CD4-positive, alpha-beta T cell treated with Interleukin-21 for 1 hour (primary cell): ENCODE measurements at regions not wholly inside any gene's neighbourhood (a gene's known extent, or its start where the extent isn't known, plus 50 kb on each side); places are given as distances from the start of the nearest gene placed in this dataset.

ENCODE experiments used
- DNase-seq: peaks from one replicate; pipeline ENCODE4 v3.0.0-alpha.2; 2020

DNA sequence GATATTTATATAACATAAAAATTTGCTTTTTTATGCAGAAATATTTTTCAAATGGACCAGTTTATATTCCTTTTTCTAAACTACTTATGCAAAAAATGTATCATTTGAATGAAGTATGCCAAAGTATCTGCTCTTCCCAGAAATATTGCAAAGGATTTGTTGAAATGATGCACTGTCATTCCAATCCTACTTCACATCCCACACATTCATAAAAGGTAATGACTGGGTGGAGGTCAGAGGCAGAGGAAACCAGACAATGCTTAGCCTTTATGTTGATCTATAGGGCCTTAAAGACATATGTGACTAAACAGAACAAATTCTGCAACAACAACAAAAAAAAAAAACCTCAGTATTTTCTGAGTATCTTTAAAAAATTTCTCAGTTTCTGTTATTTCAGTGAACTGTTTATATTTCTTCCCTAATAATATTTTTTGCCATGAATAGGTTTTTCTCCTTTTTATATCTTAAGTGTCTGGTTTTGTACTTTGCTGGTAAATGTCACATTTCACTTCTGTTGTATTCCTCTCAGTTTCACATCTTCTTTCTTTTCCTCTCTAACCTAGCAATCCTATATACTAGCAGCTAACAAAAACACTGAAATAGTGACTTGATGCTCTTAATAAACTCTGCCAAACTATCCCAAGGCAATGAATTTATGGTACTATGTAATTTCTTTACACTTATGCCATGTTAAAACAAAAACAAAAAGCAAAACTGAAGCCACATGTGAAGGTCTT lies 374.1 kb downstream of the BCKDHB start:
- DNase-seq, result no peak

DNA sequence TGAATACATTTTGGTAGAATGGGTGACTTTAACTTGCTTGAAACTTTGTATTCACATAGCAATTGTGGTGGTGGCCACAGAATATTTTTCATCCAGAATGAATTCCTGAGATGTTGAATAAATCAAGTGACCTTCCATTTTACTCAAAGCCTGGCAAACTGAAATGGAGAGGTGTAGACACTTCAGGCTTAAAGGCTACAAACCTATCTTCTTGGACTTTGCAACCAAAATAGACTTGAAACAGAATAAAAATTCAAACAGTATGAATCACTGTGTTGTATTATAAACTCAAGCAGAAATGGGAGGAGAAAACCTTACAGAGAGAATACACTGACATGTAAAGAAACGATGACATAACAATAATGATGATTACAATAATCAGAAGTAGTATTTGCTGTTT lies 371.6 kb downstream of the BCKDHB start:
- no peak for DNase-seq

DNA sequence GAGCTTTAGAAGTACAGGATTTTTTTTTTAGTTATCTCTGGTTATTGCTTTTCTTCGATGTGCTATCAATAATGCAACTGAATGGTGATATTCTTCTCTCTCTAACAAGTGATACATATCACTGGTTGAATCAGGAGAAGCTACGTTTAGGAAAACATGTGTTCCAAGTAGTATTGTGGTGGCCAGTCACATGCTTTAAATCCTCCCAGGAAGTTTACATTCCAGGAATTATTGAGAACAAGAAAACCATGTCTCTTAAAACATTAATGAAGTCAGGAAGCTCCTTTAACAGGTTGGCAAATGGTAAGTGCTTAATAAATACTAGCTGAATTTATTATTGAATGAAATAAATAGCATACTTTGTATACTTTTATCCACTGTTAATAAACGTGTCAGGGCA lies 371.1 kb downstream of the BCKDHB start:
- DNase-seq, result no peak

DNA sequence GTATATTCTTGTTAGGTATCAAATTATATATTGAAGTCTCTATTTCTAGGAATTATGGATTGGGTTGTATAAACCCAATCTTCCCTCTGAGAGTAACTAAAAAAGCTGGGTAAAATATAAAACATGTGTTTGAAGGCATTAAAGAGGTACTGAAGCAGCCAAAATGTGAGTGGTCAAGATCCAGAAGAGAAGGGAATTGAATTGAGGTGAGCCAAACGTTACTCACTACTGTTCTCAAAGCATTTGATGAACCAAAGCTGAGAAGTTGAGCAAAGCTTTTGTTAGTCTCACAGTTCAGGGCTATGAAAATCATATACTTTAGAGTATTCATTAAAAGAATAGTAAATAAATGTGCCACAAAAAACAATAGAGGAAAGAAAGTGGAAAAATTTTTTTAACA lies 365.8 kb downstream of the BCKDHB start:
- DNase-seq, result no peak

DNA sequence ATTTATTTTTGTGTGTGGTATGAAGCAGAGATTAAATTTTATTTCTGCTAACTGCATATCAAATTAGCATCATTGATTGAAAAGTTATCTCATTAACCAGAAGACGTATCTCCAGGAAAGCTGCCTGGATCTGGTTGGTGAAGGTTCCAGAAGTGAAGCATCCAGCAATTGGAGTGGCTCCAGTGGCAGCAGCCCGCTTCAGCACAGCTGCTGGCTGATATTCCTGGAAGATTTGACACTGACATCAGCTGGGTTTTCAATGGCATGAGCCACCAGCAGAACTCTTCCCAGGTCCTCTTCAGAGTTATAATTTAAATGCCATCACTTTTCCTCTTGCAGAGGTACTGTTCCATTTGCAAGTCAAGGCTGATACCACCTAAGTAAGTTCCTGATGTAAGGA lies 363.5 kb downstream of the BCKDHB start:
- no peak for DNase-seq

DNA sequence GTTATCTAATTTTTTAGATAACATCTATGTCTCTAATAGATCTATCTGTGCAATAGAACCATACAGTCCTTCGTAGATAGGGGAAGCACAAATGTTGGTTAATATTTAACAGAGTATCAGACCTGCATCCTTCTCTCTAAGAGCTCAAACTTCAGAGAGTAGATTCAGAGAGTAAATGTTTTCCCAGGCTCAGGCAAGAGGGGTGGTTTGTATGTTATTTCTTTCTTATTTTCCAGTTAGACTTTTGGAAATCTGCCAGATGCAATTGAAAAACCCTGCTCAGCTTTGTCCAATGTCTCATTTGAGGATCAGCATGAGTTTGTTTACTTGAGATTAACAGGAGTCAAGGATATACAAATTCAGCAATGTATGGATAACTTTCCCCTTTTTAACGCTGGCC lies 361.9 kb downstream of the BCKDHB start:
- no peak for DNase-seq

DNA sequence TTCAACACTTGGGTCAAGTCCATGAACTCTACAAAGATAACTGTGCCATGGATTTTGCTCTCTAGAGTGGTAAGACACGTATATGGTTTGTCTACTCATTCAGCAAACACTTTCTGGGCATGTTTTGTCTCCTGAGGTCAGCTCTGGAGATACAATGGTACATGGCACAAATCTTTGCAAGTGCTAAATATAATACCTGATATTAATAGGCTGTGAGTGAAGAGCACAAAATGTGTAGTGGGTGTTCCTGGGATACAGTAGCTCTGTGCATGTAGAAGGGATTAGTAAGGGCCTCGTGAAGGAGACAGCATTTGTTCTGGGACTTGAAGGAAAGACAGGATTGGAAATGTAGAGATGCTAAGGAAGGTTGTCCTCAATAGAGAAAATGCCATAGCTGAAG lies 360.9 kb downstream of the BCKDHB start:
- no peak for DNase-seq

DNA sequence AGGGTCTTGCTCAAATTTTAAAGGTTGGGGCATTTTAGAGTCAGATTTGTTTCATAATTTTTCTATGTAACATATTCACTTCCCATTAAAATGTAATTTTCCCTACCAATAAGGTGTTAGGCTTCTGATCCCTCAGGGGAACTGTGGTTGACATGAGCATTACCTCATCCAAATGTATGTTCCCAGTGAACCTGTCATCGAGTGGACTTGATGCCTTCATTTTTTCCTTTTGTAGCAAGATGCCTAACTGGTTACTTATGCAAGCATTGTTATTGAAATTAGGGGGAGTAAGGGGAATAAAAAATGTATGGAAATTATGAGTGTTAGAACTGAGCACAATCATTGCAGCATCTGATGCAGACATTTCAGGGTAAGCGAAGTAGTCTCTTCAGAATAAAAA lies 360.5 kb downstream of the BCKDHB start:
- no peak for DNase-seq

DNA sequence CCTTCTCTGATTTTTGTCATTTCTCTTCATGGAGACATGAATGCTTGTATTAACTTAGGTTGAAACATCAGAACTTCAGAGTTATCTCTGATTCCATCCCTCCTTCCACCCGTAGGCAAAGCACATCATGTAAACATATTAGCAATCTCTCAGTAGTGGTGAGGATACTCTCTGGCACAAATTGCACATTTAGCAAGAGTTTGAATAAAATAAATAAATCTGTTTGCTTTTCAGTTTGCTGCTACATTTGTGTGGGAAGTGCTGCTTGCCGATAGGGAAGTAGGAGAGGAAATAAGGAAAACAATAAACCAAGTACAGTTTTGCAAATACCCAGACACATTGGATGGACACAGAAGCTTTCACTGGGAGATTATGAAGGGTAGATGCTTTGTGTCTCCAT lies 359.0 kb downstream of the BCKDHB start:
- no peak for DNase-seq

DNA sequence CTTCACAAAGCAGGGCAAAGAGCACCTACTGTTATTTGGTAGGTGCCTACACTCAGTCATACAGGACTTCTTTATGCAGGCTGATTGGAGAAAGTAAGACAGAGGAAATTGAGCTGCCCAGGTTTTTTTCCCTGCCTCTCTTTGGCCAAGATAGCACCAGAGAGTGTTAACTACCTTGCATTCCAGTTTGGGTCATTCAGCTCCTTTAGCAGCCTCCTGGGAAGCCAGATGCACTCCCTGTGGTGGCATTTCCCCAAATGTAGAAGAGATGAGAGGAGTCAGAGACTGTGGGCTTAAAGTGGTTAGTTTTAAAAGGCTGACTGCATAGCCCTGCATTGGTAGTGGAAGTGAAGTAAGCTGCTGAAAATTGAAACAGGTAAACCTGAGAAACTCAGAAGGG lies 358.4 kb downstream of the BCKDHB start:
- no peak for DNase-seq

DNA sequence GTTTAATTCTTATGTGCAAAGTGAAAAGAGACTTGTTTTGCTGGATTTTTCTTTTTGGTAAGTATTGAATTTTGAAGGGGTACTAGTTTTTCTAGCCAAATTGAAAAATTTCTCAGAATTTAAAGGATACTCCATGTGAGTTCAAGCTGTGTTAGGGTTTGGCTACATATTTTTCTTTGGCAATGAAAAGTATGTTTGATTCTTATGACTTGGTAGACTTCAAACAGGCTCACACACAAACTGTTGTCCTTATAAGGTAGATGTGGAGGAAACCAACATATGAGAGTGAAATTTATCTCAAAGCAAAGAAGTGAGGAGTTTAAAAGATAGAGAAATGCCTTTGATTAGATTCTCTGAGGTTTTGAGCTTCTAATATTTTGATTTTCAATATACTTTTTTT lies 356.7 kb downstream of the BCKDHB start:
- DNase-seq, result no peak

DNA sequence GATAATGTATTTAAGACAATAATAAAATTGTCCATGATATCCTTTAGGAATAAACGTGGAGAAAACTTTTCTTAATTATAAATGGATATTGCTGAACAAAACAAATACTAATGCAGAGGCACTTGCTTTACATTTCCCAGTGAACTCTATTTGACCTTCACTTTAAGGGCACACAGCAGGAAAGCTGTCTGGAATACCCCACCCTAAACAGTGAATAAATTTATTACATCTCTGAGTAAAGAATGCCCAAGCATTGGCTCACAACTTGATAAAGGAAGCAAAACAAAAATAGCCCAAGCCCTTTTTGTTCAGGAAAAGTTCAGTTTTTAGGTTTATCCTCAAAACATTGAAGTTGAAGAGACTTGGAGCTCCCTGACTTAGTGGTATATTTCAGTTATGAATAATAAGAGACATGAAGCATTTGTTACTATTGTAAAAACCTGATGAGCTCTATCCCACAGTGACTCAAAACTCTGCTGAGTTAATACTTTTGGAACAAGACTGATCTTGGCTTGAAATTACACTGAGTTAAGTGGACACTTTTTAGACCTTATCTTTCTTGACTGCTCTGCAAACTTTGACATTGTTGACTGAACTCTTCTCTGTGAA lies 353.9 kb downstream of the BCKDHB start:
- no peak for DNase-seq

DNA sequence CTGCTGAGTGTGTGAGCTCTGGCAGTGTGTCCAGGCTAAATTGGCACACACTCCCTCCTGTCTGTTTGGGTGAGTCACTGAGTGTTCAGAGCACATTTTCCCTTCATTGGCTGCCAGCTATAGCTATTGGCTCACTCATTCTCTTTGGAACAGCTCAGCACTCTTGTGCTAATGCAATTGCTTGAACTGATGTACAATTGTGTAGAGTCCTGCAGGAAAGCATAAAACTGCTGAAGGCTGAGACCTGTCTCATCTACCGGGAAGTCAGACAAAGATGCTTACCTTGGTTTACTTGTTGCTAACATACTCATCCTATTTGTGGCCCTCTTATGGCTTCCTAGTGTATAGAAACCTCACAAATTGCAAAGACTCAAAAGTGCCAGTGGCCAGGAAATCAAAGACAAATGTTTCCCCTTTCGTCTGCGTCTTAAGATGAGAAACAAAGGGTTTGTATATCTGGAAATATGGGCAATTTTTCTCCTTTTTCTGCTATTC lies 351.0 kb downstream of the BCKDHB start:
- DNase-seq, result no peak

DNA sequence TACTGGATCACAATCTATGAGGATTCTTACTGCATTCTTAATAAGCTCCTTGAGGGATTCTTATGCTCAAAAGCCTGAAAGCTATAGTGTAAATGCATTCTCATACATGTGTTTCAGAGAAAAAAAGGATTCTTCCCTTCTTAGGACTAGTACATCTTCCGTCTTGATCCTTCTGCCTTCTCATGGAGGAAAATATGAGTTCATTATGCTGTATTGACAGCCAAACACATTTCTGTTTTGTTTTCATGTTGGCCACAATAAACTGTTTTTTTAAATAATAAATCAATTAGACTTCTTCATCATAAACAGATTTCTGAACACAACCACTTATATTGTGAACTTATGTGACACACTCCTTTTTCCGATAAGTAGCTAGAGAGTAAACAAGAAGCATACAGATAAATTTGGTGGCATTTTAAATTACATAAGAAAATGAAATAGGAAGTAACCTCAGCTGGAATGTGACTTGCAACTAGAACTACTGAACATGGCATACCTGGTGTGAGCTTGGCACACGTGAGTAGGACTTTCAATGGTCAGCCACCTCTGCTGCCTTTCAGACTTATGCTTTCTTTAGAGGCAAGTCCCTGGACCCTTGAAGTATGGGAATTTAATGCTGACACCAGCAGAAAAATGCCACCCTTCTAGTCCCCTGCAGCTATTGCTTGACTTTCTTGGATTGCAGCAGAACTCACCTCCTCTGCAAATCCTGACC lies 350.4 kb downstream of the BCKDHB start:
- DNase-seq, result no peak

DNA sequence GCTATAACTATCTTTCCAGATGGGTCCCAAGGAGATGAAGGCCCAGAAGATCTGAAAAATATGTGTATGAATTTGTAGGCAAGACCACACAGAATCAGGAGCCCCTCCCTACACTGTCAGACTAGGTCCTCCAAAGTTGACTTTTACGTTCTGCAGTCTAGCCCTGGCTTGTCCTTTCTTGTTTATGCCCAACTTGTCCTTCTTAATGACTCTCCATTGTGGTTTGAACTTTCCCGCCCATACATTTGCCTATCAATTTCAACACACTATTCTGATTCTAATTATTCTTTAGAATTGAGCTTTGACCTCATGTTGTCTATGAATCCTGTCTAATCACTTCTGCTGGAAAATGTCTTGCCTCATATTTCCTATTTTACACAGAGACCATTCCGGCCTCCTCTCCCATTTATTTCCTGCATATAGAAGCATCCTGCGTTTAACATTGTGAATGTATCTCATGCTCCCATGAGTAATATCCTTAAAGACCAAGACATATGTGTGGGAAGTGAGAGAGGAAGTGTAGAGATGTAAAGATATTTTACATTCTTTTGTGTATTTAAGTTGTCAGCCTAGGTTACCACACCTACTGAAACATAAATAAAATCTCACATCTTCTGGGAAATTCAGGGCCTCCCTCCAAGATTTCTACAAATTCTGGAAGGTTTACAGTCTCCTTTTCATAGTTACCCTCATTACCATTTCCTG lies 348.3 kb downstream of the BCKDHB start:
- DNase-seq, result no peak

DNA sequence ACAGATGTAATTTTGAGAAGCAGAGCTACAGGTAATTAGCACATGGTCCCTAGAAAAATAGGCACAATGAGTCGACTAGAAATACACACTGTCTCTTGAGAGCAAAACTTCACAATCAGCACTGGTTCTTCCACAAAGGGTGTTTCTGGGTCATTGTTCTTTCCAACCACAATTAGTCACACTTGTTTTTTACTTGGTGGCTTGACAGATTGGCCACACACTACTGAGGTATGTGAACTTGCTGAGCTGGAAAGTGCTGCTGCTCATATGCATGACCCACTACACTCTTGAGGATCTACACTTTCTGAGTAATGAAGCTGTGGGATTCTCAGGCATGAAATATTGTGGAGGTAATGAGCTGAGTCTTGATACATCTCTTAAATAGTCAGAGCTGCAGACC lies 347.7 kb downstream of the BCKDHB start:
- peak; percentile 16 for DNase-seq

DNA sequence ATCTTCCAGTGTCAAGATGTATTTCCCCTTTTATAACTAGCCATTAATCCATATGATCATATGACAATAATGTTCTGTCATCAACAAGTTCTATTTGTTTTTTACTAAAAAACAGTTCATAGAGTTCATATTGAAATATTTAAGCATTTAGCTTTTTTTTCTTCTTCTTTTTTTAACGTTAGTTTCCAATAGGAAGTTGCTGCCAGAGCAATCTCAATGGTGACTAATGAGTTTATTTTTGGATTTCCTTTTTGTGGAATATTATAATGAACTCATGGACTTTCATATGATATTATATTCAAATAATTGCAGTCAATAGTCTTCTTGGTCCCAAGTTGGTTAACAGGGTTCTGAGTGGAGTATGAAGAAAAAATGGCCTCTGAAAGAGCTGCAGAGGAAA lies 343.3 kb downstream of the BCKDHB start:
- DNase-seq, result no peak

DNA sequence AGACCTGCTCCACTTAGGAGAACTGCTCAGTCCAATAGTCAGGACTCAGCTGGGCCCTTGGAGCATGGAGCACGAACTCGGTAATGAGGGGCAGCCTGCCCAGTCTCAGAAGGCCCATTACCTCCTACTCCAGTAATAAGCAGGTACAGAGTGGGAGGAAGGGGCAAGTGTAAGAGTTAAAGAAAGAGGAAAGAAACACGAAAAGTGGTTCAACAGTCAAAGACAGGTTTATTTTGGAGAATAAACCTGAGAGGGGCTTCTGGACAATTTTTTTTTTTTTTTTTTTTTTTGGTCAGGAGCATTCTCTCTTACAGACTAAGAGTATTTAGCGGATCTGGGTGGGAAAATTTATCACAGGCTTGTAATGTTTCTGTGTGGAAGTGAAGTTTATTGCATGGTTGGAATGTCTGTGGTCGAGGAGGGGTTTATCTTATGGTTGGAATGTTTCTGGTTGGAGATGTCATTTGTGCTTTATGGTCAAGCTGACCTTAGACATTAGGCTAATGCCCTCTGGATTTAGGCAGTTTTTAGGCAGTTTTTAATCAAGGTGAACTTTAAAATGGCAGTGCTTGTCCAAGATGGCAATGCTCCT lies 340.1 kb downstream of the BCKDHB start:
- no peak for DNase-seq

DNA sequence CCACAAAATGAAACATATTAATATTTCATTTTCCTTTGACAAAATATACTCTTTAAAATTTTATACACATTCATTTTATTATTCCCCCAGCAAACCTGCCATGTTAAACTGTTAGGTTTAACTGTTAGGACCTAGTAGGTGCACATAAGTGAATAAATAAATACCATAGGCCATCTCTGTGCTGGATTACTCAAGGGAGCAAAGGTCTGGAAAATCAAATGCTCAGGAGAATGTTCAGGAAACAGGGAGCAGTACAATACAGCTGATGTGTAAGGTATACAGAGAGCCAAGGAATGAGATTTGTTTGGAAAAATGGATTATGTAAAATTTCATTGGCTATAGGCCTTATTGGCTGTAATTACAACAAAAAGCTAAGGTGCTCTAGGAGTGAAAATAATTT lies 339.3 kb downstream of the BCKDHB start:
- DNase-seq, result no peak

DNA sequence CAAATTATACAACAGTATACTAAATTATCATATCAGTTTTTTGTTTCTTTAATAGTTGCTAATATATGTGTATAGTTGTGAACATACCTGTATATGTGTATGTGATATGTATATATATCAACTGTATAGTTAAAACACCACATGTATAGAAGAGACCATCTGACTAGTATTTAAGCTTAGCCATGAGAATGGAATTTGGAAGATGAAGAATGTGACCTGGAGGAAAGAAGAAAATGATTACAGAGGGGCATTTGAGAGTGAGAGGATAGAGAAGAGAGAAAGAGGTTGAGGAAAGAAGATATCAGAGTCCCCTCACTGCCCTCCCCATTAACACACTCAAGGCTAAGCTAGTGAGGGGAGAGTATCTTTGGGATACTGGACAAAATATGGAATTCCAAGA lies 335.9 kb downstream of the BCKDHB start:
- DNase-seq, result no peak

DNA sequence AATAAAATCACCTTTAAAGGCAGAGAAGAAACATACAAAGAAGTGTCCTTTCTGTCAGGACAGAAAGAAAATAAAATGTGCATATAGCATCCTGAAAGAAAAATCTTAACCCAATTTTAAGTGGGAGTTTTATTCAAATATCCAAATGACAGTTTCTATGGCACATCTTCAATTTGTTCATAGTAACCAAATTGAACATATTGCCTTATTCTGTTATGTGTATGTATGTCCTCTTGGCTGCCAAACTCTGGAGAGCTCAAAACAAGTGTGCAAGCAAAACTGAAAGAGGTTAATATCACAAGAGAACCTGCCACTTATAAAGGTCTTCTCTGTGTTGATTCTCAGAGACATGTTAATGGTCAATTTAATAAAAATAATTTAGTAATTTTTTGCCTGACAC lies 334.7 kb downstream of the BCKDHB start:
- no peak for DNase-seq

DNA sequence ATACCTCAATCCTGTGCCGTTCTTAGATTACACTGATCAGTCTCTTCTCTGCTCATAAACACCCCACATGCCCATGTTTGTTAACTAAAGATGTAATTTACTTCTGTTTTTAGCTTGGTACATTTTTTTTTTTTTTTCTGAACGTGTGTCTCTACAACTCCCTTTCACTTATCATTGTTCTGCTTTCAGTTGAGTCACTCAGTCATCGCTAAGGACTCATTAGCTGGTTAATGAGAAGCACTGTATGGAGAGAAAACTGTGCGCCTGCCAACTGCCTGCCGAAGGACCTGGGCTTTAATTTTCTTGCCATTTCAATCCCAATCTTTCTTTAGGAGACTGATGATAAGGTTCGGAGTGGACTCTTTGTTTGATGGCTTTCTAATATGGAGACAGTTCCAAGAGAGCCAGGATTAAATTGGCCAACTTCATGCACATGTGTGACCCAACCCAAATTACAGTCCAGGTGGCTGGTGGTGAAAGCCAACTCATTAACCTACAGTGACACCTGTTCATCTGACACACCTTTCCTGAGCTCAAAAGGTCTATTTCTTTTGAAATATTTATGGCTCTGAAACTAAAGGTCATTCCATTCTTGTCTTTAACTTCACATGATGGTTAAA lies 334.1 kb downstream of the BCKDHB start:
- no peak for DNase-seq
